ENCODE measurements at regions not wholly inside any gene's neighbourhood (a gene's known extent, or its start where the extent isn't known, plus 50 kb on each side); places are given as distances from the start of the nearest gene placed in this dataset.

DNA sequence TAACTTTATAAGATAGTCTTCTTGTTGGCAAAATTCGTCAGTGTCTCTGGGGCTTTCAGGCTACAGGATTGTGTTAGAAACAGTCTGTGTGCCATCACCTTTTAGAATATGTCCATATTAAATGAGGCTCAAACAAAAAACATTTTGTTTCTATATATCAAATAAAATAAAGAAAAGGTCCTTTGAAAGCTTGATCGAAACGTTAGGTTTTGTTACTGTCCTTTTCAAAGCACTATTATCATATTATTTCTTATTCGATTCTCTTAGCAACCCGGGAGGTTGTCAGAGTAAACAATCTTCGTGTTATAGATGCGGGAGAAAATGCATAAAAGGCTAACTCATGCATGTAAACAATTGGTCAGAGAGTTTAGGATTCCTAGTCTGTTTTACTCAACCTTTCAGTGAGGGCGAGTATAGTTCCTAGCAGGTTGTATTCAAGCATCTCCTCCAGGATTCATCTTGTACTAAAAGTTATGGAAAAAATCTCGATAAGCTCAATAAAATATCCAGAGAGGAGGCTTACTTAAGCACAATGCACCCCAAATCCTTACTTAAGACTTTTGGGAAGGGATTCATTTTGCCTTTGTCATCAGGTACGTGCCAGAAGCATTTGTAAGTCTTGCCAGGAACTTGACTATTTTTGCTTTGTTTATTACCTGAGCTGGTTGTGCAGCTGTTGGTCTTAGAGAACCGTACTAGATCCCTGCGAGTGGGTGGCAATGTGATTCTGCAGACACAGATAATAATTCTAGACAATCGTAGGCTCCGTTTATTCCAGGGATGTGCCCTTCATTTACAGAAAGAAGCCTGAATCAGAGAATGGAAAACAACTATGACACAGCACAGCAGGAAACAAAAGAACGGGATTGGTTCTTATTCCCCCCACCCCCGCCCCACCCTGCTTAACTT, 159.6 kb upstream of the ZNF217 start:
- TF ChIP-seq POLR2A (IDR thresholded peaks at IDR 0.05; ENCODE audit: low read depth, low read length) (no peak), POU2F2 (IDR thresholded peaks at IDR 0.05; ENCODE audit: low read depth, low read length) (no peak), POLR2AphosphoS5 (IDR thresholded peaks at IDR 0.05; ENCODE audit: low read depth, low read length) (no peak), TAF1 (IDR thresholded peaks at IDR 0.05; ENCODE audit: low read depth, low read length) (no peak), SPI1 (IDR thresholded peaks at IDR 0.05; ENCODE audit: low read depth, low read length) (no peak), PAX5 (IDR thresholded peaks at IDR 0.05; ENCODE audit: insufficient read depth, low read length, severe bottlenecking) (no peak)
